GM18498 (cell line): ENCODE measurements at regions not wholly inside any gene's neighbourhood (a gene's known extent, or its start where the extent isn't known, plus 50 kb on each side); places are given as distances from the start of the nearest gene placed in this dataset.
"Not testable (repeated sequence)": the region's sequence is repeated elsewhere in the genome, so short reads cannot be mapped to it uniquely, and the experiment has no call there.

Experiments
- ATAC-seq: cut with Tn5 transposase; IDR thresholded peaks from one replicate; pipeline ENCODE4 v1.9.1; 2021; ENCODE audit warnings: mild to moderate bottlenecking, moderate library complexity; ENCODE audit not compliant: unreplicated experiment

GRCh38 chr14:105853089-105853906, 326.9 kb downstream of the TMEM121 start:
- ATAC-seq = no peak

- ATAC-seq = no peak
These were observed 327.7 kb downstream of the TMEM121 start for GRCh38 chr14:105853907-105854599.

DNA sequence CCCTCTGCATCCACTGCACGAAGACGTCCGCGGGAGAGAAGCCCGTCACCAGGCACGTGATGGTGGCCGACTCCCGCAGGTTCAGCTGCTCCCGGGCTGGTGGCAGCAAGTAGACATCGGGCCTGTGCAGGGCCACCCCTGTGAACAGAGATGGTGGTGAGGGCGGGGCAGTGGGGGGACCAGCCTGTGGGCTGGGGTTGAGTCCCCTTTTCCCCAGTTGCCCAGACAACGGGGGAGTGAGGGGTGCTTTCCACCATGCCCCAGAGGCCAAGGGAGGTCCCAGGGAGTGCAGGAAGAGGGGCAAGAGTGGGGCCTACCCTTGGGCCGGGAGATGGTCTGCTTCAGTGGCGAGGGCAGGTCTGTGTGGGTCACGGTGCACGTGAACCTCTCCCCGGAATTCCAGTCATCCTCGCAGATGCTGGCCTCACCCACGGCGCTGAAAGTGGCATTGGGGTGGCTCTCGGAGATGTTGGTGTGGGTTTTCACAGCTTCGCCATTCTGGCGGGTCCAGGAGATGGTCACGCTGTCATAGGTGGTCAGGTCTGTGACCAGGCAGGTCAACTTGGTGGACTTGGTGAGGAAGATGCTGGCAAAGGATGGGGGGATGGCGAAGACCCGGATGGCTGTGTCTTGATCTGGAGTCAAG, 328.3 kb downstream of the TMEM121 start:
- no peak for ATAC-seq

GRCh38 chr14:105855246-105855892, 329.0 kb downstream of the TMEM121 start:
- ATAC-seq = no peak

- ATAC-seq = no peak
These were observed 329.7 kb downstream of the TMEM121 start for GRCh38 chr14:105855893-105856675.

DNA sequence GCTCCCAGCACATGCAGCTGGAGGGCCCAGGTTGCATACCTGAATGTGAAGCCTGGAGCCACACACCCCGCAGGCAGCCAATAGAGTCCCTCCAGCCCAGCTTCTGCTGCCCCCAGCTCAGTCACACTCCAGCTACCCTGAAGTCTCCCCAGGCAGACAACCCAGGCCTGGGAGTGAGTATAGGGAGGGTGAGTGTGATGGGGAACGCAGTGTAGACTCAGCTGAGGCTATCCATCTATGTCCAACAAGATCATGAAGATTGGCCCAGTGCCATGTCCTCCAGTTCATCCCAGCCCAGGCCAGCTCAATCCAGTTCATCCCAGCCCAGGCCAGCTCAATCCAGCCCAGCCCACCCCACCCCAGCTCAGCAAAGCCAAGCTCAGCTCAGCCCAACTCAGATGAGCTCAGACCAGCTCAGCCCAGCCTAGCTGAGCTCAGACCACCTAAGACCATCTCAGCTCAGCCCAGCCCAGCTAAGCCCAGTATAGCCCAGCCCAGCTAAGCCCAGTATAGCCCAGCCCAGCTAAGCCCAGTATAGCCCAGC, 330.4 kb downstream of the TMEM121 start:
- no peak for ATAC-seq

DNA sequence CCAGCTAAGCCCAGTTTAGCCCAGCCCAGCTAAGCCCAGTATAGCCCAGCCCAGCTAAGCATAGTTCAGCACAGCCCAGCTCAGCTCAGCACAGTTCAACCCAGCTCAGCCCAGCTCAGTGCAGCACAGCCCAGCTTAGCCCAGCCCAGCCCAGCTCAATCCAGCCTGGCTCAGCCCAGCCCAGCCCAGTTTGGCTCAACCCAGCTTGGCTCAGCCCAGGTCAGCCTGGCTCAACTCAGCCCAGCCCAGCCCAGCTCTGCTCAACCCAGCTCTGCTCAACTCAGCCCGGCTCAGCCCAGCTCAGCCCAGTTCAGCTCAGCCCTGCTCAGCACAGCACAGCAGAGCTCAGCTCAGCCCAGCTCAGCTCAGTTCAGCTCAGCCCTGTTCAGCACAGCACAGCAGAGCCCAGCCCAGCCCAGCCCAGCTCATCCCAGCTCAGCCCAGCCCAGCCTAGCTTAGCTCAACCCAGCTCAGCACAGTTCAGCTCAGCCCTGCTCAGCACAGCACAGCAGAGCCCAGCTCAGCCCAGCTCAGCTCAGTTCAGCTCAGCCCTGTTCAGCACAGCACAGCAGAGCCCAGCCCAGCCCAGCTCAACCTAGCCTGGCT, 330.9 kb downstream of the TMEM121 start:
- ATAC-seq = no peak

DNA sequence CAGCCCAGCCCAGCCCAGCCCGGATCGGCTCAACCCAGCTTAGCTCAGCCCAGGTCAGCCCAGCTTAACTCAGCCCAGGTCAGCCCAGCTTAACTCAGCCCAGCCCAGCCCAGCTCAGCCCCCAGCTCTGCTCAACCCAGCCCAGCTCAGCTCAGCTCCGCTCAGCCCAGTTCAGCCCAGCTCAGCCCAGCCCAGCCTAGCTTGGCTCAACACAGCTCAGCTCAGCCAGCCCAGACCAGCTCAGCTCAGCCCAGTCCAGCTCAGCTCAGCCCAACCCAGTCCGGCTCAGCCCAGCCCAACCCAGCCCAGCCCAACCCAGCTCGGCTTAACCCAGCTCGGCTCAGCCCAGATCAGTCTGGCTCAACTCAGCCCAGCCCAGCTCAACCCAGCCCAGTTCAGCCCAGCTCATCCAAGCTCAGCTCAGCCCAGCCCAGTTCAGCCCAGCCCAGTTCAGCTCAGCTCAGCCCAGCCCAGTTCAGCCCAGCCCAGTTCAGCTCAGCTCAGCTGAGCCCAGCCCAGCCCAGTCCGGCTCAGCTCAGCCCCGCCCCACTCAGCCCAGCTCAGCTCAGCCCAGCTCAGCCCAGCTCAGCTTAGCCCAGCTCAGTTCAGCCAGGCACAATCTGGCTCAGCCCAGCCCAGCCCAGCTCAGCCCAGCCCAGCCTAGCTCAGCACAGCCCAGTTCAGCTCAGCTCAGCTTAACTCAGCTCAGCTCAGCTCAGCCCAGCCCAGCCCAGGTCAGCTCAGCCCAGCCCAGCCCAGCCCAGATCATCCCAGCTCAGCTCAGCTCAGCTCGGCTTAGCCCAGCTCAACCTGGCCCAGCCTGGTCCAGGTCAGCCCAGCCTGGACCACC, 331.7 kb downstream of the TMEM121 start:
- ATAC-seq = no peak

DNA sequence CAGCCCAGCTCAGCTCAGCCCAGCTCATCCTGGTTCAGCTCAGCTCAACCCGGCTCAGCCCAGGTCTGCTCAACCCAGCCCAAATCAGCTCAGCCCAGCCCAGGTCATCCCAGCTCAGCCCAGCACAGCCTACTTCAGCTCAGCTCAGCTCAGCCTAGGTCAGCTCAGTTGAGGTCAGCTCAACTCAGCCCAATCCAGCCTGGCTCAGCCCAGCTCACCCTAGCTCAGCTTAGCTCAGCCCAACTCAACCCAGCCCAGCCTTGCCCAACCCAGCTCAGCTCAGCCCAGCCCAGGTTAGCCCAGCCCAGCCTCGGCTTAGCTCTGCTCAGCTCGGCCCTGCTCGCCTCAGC, 332.3 kb downstream of the TMEM121 start:
- no peak for ATAC-seq

GRCh38 chr14:105859073-105859716, 332.8 kb downstream of the TMEM121 start:
- not testable (repeated sequence) for ATAC-seq

GRCh38 chr14:105859717-105860614, 333.6 kb downstream of the TMEM121 start:
- no peak for ATAC-seq

GRCh38 chr14:105860615-105861580, 334.5 kb downstream of the TMEM121 start:
- ATAC-seq = no peak

GRCh38 chr14:105861985-105862465, 335.6 kb downstream of the TMEM121 start:
- peak; percentile 38 for ATAC-seq

GRCh38 chr14:105862581-105863239, 336.3 kb downstream of the TMEM121 start:
- ATAC-seq = no peak

DNA sequence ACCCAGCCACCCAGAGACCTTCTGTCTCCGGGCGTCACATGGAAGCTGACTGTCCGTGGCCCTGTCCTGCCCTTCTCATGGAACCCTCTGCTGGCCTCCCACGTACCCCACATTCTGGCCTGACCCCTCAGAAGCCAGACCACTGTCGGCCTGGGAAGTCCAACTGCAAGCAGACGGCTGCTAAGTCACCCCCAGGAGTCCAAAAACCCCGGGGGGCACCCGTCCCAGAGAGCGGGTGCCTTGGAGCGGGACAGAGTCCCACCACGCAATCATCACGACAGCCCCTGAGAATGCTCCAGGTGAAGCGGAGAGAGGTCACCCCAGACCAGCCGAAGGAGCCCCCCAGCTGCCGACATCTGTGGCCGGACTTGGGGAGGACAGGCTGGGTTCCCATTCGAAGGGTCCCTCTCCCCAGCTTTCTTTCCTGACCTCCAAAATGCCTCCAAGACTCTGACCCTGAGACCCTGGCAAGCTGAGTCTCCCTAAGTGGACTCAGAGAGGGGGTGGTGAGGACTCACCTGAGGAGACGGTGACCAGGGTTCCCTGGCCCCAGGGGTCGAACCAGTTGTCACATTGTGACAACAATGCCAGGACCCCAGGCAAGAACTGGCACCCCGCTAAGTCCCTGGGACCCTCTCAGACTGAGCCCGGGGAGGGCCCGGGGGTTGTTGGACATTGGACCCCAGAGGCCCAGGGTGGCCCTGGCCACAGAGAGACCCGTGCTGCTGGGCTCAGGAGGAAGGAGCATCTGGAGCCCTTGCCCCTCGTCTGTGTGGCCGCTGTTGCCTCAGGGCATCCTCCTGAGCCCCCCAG, 337.1 kb downstream of the TMEM121 start:
- no peak for ATAC-seq
